ENCODE measurements at regions not wholly inside any gene's neighbourhood (a gene's known extent, or its start where the extent isn't known, plus 50 kb on each side); places are given as distances from the start of the nearest gene placed in this dataset.

- TF ChIP-seq, protein P1, sequence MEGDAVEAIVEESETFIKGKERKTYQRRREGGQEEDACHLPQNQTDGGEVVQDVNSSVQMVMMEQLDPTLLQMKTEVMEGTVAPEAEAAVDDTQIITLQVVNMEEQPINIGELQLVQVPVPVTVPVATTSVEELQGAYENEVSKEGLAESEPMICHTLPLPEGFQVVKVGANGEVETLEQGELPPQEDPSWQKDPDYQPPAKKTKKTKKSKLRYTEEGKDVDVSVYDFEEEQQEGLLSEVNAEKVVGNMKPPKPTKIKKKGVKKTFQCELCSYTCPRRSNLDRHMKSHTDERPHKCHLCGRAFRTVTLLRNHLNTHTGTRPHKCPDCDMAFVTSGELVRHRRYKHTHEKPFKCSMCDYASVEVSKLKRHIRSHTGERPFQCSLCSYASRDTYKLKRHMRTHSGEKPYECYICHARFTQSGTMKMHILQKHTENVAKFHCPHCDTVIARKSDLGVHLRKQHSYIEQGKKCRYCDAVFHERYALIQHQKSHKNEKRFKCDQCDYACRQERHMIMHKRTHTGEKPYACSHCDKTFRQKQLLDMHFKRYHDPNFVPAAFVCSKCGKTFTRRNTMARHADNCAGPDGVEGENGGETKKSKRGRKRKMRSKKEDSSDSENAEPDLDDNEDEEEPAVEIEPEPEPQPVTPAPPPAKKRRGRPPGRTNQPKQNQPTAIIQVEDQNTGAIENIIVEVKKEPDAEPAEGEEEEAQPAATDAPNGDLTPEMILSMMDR (IDR thresholded peaks at IDR 0.05; ENCODE audit: insufficient read depth, low read length, poor library complexity, severe bottlenecking) = no peak
- TF ChIP-seq EZH2phosphoT487 (conservative IDR thresholded peaks at IDR 0.05; ENCODE audit: low read length) = no peak
These were observed 305.5 kb downstream of the QKI start for GRCh38 chr6:163720005-163720404.
